Mammary epithelial cell (primary cell): ENCODE measurements at regions not wholly inside any gene's neighbourhood (a gene's known extent, or its start where the extent isn't known, plus 50 kb on each side); places are given as distances from the start of the nearest gene placed in this dataset.

ENCODE experiments used
- EZH2 ChIP-seq: IDR thresholded peaks from 2 replicates; pipeline ENCODE4 v1.6.1; 2012; ENCODE audit warnings: low read length, inconsistent platforms, borderline replicate concordance
- TF ChIP-seq, protein P1 (sequence below), 2 donors: IDR thresholded peaks in 1 of 2; conservative IDR thresholded peaks in 1 of 2; 2 replicates each; pipeline ENCODE4 v1.5.1; 2011 to 2012; ENCODE audit warnings: inconsistent platforms in 2 of 2, low read length in 2 of 2, mild to moderate bottlenecking in 2 of 2, control low read depth in 1 of 2, low read depth in 1 of 2; ENCODE audit not compliant: insufficient read depth in 1 of 2; ENCODE audit errors: extremely low read depth in 1 of 2

DNA sequence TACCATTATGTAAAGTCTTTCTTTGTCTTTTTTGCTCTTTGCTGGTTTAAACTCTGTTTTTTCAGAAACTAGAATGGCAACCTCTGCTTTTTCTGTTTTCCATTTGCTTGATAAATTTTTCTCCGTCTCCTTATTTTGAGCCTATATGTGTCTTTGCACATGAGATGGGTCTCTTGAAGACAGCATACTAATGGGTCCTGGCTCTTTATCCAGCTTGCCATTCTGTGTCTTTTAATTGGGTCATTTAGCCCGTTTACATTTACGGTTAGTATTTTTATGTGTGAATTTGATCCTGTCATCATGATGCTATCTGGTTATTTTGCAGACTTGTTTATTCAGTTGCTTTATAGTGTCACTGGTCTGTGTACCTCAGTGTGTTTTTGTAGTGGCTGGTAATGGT lies 207.9 kb upstream of the TMEM260 start:
- TF ChIP-seq, protein P1, sequence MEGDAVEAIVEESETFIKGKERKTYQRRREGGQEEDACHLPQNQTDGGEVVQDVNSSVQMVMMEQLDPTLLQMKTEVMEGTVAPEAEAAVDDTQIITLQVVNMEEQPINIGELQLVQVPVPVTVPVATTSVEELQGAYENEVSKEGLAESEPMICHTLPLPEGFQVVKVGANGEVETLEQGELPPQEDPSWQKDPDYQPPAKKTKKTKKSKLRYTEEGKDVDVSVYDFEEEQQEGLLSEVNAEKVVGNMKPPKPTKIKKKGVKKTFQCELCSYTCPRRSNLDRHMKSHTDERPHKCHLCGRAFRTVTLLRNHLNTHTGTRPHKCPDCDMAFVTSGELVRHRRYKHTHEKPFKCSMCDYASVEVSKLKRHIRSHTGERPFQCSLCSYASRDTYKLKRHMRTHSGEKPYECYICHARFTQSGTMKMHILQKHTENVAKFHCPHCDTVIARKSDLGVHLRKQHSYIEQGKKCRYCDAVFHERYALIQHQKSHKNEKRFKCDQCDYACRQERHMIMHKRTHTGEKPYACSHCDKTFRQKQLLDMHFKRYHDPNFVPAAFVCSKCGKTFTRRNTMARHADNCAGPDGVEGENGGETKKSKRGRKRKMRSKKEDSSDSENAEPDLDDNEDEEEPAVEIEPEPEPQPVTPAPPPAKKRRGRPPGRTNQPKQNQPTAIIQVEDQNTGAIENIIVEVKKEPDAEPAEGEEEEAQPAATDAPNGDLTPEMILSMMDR (conservative IDR thresholded peaks at IDR 0.05 in 1 of 2, IDR thresholded peaks at IDR 0.05 in 1 of 2; ENCODE audit: extremely low read depth in 1 of 2, insufficient read depth in 1 of 2, low read depth in 1 of 2, low read length in 2 of 2), result no peak
- TF ChIP-seq EZH2, result no peak
